Loucy (cell line): ENCODE measurements at regions not wholly inside any gene's neighbourhood (a gene's known extent, or its start where the extent isn't known, plus 50 kb on each side); places are given as distances from the start of the nearest gene placed in this dataset.

Source experiments
- EZH2phosphoT487 ChIP-seq: fragments of 200-600 bp; IDR thresholded peaks from 2 replicates; pipeline ENCODE4 v1.6.1; 2018; ENCODE audit warnings: antibody characterized with exemption, mild to moderate bottlenecking, moderate library complexity, borderline replicate concordance
- TF ChIP-seq, protein P1 (sequence below): fragments of 200-600 bp; sonication (generic); conservative IDR thresholded peaks from 2 replicates; pipeline ENCODE4 v1.5.1; 2014; ENCODE audit warnings: mild to moderate bottlenecking, antibody characterized with exemption, low read length

DNA sequence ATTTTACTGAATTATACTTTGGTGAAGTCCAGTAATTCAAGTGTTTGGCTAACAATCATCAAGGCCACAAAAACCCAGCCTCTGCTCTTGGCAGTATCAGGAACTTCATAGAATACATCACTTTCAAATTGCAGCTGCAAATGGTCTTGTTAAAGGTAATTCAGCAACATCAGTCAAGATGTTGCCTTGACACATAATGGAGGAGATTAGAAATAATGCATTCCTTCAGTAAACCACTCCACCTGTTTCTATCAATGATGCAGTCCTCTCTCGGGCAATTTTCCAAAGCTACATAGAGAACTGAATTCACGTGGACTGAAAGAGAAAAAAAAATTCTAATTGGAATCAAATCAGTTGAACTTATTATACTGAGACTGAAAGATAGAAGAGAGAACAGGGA is 279.3 kb downstream of the VGLL3 start:
- TF ChIP-seq, protein P1, sequence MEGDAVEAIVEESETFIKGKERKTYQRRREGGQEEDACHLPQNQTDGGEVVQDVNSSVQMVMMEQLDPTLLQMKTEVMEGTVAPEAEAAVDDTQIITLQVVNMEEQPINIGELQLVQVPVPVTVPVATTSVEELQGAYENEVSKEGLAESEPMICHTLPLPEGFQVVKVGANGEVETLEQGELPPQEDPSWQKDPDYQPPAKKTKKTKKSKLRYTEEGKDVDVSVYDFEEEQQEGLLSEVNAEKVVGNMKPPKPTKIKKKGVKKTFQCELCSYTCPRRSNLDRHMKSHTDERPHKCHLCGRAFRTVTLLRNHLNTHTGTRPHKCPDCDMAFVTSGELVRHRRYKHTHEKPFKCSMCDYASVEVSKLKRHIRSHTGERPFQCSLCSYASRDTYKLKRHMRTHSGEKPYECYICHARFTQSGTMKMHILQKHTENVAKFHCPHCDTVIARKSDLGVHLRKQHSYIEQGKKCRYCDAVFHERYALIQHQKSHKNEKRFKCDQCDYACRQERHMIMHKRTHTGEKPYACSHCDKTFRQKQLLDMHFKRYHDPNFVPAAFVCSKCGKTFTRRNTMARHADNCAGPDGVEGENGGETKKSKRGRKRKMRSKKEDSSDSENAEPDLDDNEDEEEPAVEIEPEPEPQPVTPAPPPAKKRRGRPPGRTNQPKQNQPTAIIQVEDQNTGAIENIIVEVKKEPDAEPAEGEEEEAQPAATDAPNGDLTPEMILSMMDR = no peak
- TF ChIP-seq EZH2phosphoT487 = no peak
